Activated gamma-delta T cell (primary cell): ENCODE measurements at regions not wholly inside any gene's neighbourhood (a gene's known extent, or its start where the extent isn't known, plus 50 kb on each side); places are given as distances from the start of the nearest gene placed in this dataset.

Experiments used
- DNase-seq: peaks from one replicate; lab custom pipeline; 2025; lab: John Stamatoyannopoulos, UW

- DNase-seq: no peak
Measured at GRCh38 chr14:76926521-76927251, 100.5 kb downstream of the LRRC74A start.

- DNase-seq: no peak
Measured at GRCh38 chr14:76925097-76925441, 98.9 kb downstream of the LRRC74A start.

- no peak for DNase-seq
Measured at GRCh38 chr14:76924371-76925096, 98.3 kb downstream of the LRRC74A start.

DNA sequence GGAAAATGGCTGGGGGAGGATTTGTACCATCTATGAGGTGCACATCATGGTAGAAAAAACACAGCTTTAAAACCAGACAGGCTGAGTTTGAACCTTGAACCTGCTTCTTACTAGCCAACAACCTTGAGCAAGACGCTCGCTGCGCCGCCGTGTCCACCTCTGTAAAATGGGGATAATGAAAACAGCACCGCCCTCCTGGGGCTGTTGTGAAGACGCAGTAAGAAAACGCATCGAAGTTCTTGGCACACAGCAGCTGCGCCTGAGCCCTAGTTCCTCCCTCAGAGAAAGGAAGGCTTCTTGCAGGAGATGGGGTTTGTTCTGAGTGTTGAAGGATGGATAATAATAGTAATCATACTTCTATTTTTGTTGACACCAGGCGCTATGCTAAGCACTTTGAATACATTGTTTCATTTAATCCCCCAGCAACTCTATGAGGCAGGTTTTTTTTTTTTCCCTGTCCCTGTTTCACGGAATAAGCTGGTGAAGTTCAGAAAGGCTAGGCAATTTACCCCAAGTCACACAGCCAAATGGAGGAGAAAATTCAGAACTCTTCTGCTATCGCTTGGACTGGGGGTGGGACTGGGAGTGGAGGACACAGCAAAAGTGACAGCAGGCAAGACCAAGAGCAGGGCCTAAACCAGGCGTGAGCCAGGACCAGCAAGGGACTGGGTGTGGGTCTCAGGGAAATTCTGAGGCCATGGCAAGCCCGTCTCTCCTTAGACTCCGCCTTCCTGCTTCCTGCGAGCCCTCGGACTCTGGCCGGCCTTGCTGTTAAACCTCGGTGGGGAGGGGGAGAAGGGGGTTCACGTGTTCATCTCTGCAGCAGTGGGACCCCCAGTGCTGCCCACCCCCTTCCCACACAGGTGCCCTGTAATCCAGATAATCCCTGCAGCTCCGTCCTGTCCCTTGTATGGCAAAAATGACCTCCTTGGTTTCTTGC, 97.5 kb downstream of the LRRC74A start:
- DNase-seq: no peak

DNA sequence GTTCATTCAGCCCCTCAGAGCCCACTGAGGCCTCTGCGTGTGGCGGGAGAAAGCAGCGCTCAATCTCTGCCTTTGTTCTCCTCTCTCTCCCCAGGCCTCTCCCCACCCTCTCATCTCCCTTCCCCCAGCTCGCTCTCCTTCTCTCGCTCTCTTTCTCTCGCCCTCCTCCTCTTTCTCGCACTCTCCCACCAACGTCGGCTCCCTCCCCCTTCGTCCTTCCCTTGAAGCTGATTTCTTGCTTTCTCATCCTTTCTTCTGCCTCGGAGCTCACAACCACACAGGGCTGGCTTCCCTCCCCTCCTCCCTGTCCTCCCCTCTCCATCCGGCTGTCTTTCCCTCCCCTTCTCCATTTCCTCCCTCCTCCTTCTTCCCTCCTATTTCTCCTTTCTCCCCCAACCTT, 96.4 kb downstream of the LRRC74A start:
- DNase-seq: no peak

DNA sequence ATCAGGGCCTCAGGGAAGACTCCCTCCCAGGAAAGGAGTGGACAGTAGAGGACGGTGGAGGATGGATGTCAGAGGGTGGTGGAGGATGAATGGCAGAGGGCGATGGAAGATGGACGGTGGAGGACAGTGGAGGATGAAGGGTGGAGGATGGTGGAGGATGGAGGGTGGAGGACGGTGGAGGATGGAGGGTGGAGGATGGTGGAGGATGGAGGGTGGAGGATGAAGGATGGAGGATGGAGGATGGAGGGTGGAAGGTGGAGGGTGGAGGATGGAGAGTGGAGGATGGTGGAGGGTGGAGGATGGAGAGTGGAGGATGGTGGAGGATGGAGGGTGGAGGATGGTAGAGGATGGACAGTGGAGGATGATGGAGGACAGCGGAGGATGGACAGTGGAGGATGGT, 95.9 kb downstream of the LRRC74A start:
- no peak for DNase-seq

DNA sequence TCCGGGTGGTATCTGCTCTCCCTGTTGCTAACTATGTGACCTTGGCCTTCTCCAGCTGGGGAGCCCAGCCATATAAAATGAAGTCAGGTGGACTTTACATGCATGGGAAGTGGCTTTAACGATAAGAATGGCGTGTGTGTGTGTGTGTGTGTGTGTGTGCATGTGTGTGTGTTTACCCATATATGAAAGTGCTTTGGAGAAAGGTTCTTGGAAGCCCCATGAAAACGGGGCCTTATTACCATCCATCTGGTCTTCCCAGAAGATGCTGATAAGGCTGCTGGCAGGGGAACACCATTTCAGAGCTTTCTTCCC, 94.8 kb downstream of the LRRC74A start:
- no peak for DNase-seq

DNA sequence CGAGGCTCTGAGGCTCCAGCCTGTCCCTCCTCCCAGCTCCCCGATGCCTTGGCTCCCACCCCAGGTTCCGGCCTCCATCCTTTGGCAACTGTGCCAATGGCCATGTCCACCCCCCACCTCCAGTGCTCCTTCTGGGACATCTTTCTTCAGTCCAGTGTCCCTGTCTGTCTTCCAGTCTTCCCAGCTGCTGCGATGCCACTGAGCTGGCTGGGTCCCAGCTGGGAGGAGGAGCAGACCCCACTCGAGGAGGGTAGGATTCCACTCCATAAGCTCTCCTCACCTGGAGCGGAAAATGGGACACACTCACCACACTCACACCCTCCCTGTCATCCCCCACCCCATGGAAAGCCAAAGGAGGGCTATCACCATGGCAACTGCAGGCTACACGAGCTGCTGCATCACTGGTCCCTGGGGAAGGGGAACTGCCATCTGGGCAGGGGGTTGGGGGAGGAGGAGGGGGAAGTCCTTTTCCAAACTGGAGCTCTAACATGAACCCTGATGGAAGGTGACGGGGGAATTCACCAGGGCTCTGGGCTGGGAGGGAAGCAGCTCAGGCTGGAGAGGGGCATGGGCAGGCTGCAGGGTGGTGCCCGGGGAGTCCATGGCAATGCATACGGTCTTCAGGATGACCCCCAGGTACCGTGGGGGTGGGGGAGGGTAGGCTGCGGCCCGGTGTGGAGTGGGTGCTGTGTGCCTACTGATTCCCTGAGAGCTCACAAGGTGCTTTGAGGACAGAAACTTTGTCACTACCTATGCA, 94.3 kb downstream of the LRRC74A start:
- no peak for DNase-seq

GRCh38 chr14:76919431-76920330, 93.5 kb downstream of the LRRC74A start:
- no peak for DNase-seq
